GM12872 (cell line): ENCODE measurements at regions not wholly inside any gene's neighbourhood (a gene's known extent, or its start where the extent isn't known, plus 50 kb on each side); places are given as distances from the start of the nearest gene placed in this dataset.

Experiments used
- TF ChIP-seq, protein P1 (sequence below): IDR thresholded peaks from 3 replicates; pipeline ENCODE4 v1.5.1; 2011; ENCODE audit warnings: low read depth, mild to moderate bottlenecking, low read length, moderate library complexity; ENCODE audit not compliant: insufficient read depth

DNA sequence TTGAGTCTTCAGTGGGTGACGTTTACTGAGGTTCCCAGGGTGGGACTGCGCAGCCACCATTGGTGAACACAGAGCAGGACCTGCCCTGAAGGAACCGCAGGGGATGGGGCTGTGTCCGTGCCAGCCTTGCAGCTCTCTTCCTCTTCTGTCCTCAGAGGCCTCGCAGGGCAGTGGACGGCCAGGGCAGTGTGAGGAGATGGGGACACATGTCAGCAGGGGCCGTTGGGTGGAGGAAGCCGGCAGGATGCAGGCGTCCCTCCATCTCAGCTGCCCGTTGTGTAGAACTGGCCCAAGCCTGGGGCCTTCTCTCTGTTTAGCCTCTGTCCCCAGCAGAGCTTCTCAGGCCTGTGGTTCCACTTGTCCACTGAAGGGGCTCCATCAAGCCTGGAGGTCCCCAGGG lies 53.6 kb upstream of the SMOC2 start:
- TF ChIP-seq, protein P1, sequence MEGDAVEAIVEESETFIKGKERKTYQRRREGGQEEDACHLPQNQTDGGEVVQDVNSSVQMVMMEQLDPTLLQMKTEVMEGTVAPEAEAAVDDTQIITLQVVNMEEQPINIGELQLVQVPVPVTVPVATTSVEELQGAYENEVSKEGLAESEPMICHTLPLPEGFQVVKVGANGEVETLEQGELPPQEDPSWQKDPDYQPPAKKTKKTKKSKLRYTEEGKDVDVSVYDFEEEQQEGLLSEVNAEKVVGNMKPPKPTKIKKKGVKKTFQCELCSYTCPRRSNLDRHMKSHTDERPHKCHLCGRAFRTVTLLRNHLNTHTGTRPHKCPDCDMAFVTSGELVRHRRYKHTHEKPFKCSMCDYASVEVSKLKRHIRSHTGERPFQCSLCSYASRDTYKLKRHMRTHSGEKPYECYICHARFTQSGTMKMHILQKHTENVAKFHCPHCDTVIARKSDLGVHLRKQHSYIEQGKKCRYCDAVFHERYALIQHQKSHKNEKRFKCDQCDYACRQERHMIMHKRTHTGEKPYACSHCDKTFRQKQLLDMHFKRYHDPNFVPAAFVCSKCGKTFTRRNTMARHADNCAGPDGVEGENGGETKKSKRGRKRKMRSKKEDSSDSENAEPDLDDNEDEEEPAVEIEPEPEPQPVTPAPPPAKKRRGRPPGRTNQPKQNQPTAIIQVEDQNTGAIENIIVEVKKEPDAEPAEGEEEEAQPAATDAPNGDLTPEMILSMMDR = no peak

DNA sequence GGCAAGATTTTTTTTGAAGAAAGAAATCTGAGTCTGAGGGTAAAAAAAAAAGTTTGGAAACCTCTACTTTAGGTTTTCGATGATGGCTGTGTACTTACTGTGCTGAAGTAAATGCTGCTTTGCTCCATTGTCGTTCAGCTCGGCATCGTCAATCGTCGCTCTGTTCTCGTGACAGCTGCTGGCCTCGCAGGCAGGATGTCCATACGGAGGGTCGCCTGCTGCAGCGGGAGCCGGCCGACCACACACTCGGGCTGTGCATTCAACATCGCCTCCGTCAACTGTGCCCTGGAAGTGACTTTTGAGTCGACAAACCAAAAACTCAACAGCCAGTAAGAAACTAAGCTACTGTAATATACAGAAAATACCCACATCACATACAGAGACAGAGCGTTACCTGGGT lies 53.1 kb upstream of the SMOC2 start:
- TF ChIP-seq, protein P1 = no peak

GRCh38 chr6:168388641-168389633 lies 52.0 kb upstream of the SMOC2 start:
- TF ChIP-seq, protein P1 = no peak

DNA sequence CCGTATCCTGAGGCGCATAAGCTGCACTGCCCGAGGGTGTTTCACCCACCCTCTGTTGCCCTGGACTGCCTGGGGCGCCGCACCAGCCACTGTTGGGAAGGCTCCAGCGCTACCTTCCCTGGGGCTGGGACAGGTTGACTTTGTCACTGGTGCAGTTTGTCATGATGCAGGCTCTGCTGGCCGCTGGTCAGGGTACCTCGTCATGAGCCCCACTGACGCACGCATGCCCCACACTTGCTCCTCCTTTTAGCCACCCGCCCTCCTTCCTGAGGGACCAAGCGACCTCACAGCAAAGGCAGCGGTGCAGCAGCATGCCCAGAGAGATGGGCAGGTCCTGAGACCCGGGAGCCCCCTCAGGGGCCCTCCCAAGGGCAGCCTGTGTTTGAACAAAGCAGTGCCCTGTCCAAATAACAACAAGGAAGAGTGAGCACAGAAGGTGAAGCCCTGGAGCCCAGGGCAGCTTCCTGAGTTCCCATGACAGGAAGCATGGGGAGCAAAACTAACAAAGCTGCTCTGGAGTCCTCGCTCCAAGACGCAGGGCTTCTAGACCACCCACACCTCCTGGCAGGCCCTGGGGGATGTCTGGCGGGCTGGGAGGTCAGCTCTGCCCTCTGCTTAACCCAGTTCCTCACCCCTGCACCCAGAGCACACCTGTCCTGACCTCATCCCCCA lies 50.1 kb upstream of the SMOC2 start:
- TF ChIP-seq, protein P1 = no peak
